NCI-H1417 (cell line): ENCODE measurements at regions not wholly inside any gene's neighbourhood (a gene's known extent, or its start where the extent isn't known, plus 50 kb on each side); places are given as distances from the start of the nearest gene placed in this dataset.
"Not testable (repeated sequence)": the region's sequence is repeated elsewhere in the genome, so short reads cannot be mapped to it uniquely, and the experiment has no call there.

ENCODE experiments used
- DNase-seq, 3 experiments: peaks; one replicate each; lab custom pipeline; 2025; lab: John Stamatoyannopoulos, UW

DNA sequence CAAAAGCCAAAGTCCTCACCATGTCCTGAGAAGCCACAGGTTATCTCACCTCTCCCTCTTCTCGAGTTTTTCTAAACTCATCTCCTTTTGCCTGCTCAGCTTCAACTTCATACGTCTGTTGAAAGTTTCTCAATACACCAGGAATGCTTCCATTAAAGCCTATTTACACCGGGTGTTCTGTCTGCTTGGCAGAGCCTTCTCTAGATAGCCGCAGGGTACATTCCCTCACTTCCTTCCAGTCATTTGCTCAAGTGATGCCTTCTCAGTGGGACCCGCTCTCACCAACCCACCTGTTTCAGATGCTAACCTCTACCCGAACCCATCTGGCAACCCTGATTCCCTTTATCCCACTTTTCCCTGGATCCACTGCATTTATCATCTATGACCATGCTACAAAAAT lies 257.0 kb upstream of the ADGRL2 start:
- no peak for DNase-seq

DNA sequence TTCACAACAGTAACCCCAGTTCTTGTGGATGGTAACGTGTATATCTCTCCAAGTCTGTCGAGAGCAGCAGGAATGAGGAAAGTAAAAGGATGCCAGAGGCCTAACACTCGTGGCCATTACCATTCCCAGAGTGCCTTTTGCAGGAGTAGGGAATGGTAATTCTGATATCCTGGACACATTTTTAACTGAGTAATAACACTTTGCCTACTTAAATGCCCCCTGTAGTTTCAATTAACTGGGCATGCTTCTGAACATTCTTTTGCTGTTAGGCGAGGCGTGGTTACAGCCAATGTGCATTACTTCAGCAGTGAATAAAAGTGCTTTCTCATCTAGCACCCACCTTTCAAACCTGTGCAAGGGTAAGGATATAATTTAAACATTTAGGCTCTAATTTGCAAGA lies 258.5 kb upstream of the ADGRL2 start:
- peak in 1 of 3 experiments; percentile 10 for DNase-seq

DNA sequence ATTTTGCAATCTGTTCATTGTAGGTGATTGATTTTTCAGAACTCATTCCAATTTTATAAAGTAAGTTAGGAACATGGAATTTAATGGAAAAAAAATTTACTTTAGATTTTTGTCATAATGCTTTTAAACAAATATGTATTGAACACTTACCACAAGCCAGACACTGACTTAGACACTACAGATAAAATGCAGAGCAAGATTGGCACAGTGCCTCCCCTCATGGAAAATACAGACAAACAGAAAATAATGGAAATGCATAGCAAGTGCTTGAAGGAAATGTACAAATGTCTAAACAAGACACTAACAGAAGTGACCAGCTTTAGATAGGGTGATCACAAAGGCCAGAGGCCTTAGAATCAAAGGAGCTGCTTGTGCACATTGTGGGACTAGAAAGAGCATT lies 260.5 kb upstream of the ADGRL2 start:
- no peak for DNase-seq

- DNase-seq: no peak
Measured at GRCh38 chr1:81529014-81529413, 271.7 kb upstream of the ADGRL2 start.

DNA sequence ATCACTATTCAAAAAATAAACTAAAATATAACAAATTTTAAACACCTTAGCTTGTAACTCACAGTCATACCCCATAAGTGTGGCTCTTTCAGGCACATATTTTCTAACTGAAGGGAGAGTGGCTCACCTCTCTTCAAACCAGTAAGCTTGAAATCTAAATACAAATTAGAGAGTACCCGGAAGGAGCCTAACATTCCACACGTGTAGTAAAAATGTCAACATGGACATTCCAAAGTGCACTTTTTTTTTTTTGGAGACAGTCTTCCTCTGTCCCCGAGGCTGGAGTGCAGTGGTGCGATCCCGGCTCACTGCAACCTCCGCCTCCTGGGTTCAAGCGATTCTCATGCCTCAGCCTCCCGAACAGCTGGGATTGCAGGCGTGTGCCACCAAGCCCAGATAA lies 275.6 kb upstream of the ADGRL2 start:
- no peak for DNase-seq

GRCh38 chr1:81519987-81520386 lies 280.7 kb upstream of the ADGRL2 start:
- no peak for DNase-seq

DNA sequence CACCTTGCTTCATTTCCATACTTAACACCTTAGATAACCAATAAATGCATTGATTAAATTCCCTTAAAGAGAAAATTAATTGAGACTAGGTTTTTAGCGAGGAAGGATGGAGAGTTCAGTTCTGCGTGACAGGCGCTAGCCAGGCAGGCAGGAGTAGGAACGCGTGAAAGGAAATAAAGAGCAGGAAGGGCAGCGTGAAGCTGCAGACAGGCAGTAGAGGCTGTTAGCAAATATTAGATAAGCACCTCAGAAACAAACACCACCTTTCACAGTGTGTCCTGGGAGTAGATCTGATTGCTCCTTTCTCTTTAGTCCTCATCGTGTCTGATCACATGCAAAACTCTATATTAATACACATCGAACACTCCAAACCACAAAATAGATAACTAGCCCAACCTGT lies 282.7 kb upstream of the ADGRL2 start:
- DNase-seq: no peak

DNA sequence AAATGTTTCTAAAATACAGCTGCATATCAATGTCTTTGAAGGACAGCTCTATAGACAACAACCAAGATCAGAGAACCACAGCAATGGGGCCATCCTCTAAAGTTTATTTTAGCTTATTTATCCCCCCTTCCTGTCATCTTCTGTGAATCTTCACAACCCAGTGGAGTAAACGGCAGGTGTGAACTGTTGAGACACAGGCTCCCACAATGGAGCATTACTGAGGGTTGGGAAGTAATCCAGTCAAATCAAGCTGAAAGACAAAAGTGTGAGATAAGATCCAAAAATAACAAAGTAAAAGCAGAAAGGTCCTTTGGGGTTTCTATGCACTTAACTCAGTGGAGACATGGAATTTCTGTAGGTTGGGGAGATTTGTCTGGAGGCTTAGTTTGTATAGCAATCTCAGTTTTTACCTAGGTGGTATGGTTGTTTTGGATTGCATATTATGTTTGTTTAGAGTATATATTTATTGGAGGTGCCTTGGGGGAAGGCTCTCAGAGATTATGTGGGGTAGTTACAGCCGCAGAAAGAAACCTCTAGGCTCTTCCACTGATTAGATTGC lies 286.9 kb upstream of the ADGRL2 start:
- no peak for DNase-seq

DNA sequence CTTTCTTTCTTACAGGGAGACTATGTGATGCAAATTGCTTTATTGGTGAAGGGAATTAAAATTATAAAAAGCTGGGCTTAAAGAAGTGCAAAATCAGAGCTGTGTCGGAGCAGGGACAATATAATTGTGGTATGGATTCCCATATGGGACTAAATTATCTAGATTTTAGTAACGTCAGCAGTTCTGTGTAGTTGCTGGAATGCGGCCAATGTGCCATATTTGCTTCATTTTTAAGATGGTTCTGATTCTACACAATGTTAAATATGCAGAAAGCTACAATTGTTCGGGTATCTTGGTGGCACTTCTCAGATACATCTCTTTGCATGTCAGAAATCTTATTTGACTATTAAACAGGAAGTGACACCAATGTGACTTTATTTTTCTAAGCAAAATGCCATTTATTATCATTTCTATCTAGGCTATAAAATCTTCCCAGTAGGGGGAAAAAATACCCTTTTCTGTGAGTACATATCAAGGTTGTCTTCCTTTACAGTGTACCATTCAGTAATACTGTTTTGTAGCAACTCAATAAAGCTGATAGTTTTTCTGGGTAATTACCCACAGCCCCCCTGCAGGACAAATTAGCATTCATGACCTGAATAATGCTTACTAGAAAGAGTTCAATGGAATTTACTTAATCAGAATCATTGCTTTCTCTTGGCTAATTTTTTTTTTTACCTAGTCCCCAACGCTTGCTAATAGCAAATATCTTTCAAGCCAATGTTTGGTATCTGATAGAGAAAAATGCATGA lies 288.3 kb upstream of the ADGRL2 start:
- no peak for DNase-seq

DNA sequence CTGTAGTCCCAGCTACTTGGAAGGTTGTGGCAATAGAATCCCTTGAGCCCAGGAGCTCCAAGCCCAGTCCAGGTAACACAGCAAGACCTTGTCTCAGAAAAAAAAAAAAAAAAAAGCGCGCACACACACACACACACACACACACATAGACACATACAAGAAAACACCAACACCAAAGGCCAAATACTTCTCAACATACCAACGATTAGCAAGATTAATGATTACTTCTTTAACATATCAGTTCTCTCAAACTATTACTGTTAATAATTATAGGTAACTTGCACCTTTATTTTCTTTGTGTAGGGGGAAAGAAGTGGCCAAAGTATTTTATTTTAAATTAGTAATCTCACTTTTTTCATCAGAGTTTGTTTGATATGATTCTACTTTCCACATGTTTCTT lies 289.5 kb upstream of the ADGRL2 start:
- no peak for DNase-seq

GRCh38 chr1:81510701-81511100 lies 290.0 kb upstream of the ADGRL2 start:
- DNase-seq: no peak

DNA sequence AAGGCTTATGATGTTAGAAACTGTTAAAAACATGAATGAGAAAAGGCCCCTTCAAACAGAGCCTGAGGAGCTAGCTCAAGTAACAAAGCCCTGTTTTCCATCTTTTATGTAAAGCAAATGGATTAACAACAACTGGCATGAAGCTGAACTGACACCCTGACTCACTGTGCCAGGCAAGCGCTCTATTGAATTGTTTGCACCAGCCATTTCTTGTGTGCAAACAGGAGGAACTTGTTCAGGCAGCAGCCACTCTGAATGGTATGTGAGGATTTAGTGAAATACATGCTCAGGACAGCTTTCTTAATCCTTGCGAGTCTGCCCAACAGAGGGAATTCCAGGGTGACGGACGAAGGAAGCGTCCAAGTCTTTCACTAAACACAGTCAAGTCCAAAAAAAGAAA lies 291.1 kb upstream of the ADGRL2 start:
- DNase-seq: peak in 1 of 3 experiments; percentile 14

- no peak for DNase-seq
Measured at GRCh38 chr1:81506699-81507098, 294.0 kb upstream of the ADGRL2 start.

GRCh38 chr1:81505831-81506230 lies 294.9 kb upstream of the ADGRL2 start:
- no peak for DNase-seq

DNA sequence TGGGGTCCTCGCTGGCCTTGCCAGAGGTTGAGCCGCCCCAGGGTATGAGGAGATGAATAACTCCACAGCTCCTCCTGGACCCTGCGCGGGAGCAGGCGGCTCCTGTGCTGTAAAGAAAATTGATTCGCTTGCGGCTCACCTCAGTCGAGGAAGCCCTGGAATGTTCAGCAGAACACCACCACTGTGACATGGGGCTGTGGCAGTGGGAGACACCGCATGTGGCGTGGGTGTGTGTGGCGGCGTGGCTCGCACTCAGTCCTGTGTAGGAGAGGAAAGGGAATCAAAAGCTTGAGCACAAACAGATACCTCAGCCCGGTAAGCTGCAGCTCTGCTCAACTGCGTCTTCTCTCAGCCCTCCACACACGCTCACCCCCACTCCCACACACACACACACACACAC lies 295.9 kb upstream of the ADGRL2 start:
- not testable (repeated sequence) for DNase-seq

- DNase-seq: not testable (repeated sequence)
Measured at GRCh38 chr1:81502705-81503104, 298.0 kb upstream of the ADGRL2 start.

- DNase-seq: not testable (repeated sequence)
Measured at GRCh38 chr1:81501485-81501884, 299.2 kb upstream of the ADGRL2 start.

DNA sequence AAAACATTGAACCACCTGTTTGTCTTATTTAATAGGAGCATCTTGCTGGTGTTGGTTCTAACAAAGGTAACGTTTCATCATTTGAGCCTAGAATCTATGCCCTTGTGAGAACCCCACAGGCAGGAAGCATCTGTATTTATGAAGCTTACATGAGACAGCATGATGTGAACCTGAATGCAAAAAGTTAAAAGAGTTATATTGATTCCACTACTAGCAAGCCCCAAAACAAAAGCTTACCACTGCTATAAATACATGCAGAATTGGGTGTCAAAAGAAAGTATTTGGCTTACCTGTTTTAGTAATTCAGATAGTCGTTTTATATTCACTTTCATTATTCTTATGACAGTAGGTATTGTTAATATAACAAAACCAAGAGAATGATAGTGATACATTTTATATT lies 301.2 kb upstream of the ADGRL2 start:
- DNase-seq: no peak

- peak; percentile 58 to 89 (median 86) for DNase-seq
Measured at GRCh38 chr1:81498471-81499462, 302.0 kb upstream of the ADGRL2 start.

GRCh38 chr1:81496349-81496748 lies 304.4 kb upstream of the ADGRL2 start:
- no peak for DNase-seq

GRCh38 chr1:81493102-81493869 lies 307.4 kb upstream of the ADGRL2 start:
- DNase-seq: no peak

DNA sequence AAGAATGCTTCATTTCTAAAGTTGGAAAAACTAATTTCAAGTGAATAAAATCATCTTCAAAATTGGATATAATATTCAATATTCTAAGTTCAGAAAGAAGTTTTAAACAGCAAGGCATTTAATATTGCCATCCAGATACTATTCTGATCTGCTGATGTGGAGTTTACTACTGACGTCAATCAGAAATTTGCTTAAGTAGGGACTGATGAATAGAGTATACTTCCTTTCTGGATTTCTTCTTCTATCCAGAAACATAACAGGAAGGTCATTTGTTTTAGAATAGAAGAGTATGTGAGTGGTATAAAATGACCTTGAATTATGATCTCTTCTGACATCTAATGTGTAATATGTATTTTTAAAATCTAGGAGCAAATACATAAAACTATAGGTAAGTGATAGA lies 308.1 kb upstream of the ADGRL2 start:
- DNase-seq: no peak
